Left lung (tissue), 4 donors: ENCODE measurements at regions not wholly inside any gene's neighbourhood (a gene's known extent, or its start where the extent isn't known, plus 50 kb on each side); places are given as distances from the start of the nearest gene placed in this dataset.
"Not testable (repeated sequence)": the region's sequence is repeated elsewhere in the genome, so short reads cannot be mapped to it uniquely, and the experiment has no call there.

Source experiments
- ATAC-seq: fragments of 200-7000 bp; cut with Tn5 transposase; one replicate; pipeline ENCODE4 v1.9.1; 2020; ENCODE audit warnings: moderate library complexity
- DNase-seq, 4 donors: peaks; one replicate each; pipeline ENCODE4 v3.0.0-alpha.2; 2013 to 2020
- H3K27ac ChIP-seq, 2 donors: fragments of 200-600 bp; sonication (generic) in 1 of 2; one replicate each; pipeline versions ENCODE4 v1.5.0 to v1.8.0; 2020 to 2021
- H3K27me3 ChIP-seq, 2 donors: fragments of 200-600 bp; sonication (generic) in 1 of 2; one replicate each; pipeline versions ENCODE4 v1.5.0 to v1.8.0; 2020 to 2021
- H3K36me3 ChIP-seq, 2 donors: fragments of 200-600 bp; sonication (generic) in 1 of 2; one replicate each; pipeline versions ENCODE4 v1.5.0 to v1.8.0; 2020 to 2021
- H3K4me1 ChIP-seq, 2 donors: fragments of 200-600 bp; one replicate each; pipeline ENCODE4 v1.8.0; 2021
- H3K4me3 ChIP-seq, 2 donors: fragments of 200-600 bp; sonication (generic) in 1 of 2; one replicate each; pipeline versions ENCODE4 v1.5.0 to v1.8.0; 2020 to 2021; ENCODE audit warnings: mild to moderate bottlenecking in 1 of 2
- H3K9me3 ChIP-seq, 2 donors: fragments of 200-600 bp; sonication (generic) in 1 of 2; one replicate each; pipeline versions ENCODE4 v1.5.0 to v1.8.0; 2020 to 2021
- CTCF ChIP-seq, 2 donors: fragments of 200-600 bp; sonication (generic) in 1 of 2; IDR thresholded peaks; one replicate each; pipeline versions ENCODE4 v1.5.0 to v1.8.0; 2021; ENCODE audit warnings: antibody characterized with exemption in 2 of 2
- intact Hi-C, 2 donors: fragments of 100-400 bp; cut with DNase I; formaldehyde crosslinking; loops; one replicate each; pipeline versions ENCODE4 v1.11.2 to v1.14.2; 2022
- donor health status: DM: no; HTN: yes; CAD: no.
- donor health status: DM: no; HTN: no; CAD: no.

GRCh38 chr12:10453-10852 is 56.1 kb upstream of the IQSEC3 start:
- H3K36me3 ChIP-seq, H3K27ac ChIP-seq, intact Hi-C loops, ATAC-seq, H3K9me3 ChIP-seq, H3K27me3 ChIP-seq, H3K4me3 ChIP-seq: not testable (repeated sequence)
- H3K4me1 ChIP-seq, result peaks cover 0 to 17% of the 10 kb centered on the region in 2 donors
- peak in 1 of 4 donors; percentile 79 for DNase-seq

- peak in 1 of 2 donors; percentile 26 for TF ChIP-seq CTCF (IDR thresholded peaks at IDR 0.05)
- Histone ChIP-seq H3K36me3 (peaks cover 0 to 13% of the 10 kb centered on the region in 2 donors), H3K4me1 (peaks cover 0 to 17% of the 10 kb centered on the region in 2 donors)
- ATAC-seq, H3K27me3 ChIP-seq, H3K9me3 ChIP-seq, H3K4me3 ChIP-seq, H3K27ac ChIP-seq, intact Hi-C loops: not testable (repeated sequence)
- DNase-seq, result peak in 1 of 4 donors; percentile 66
Observed at GRCh38 chr12:10879-11812, 55.4 kb upstream of the IQSEC3 start.

- intact Hi-C loops, H3K4me3 ChIP-seq, H3K9me3 ChIP-seq, H3K27ac ChIP-seq, ATAC-seq, H3K27me3 ChIP-seq: not testable (repeated sequence)
- DNase-seq, result peak in 1 of 4 donors; percentile 78
- Histone ChIP-seq H3K4me1 (peaks cover 0 to 17% of the 10 kb centered on the region in 2 donors), H3K36me3 (peaks cover 0 to 20% of the 10 kb centered on the region in 2 donors)
Observed at GRCh38 chr12:12306-12705, 54.3 kb upstream of the IQSEC3 start.

- Histone ChIP-seq H3K27ac (peak overlapping the region in 1 of 2 donors; percentile 40), H3K36me3 (peaks cover 0 to 26% of the 10 kb centered on the region in 2 donors), H3K4me1 (peaks cover 0 to 17% of the 10 kb centered on the region in 2 donors)
- H3K4me3 ChIP-seq, intact Hi-C loops, H3K27me3 ChIP-seq, ATAC-seq, H3K9me3 ChIP-seq: not testable (repeated sequence)
- peak in 1 of 4 donors; percentile 78 for DNase-seq
Observed at GRCh38 chr12:12725-13640, 53.6 kb upstream of the IQSEC3 start.

GRCh38 chr12:13841-14240 is 52.7 kb upstream of the IQSEC3 start:
- H3K27ac ChIP-seq, result peak overlapping the region; percentile 40 to 69
- ATAC-seq, H3K27me3 ChIP-seq, H3K9me3 ChIP-seq, H3K4me3 ChIP-seq, intact Hi-C loops: not testable (repeated sequence)
- peaks cover 0 to 17% of the 10 kb centered on the region in 2 donors for H3K4me1 ChIP-seq
- DNase-seq, result peak in 3 of 4 donors; percentile 59 to 65 (median 60)
- H3K36me3 ChIP-seq, result peaks cover 0 to 32% of the 10 kb centered on the region in 2 donors

GRCh38 chr12:14696-15095 is 51.9 kb upstream of the IQSEC3 start:
- Histone ChIP-seq H3K36me3 (peaks cover 0 to 34% of the 10 kb centered on the region in 2 donors), H3K4me1 (peaks cover 0 to 17% of the 10 kb centered on the region in 2 donors)
- H3K9me3 ChIP-seq, intact Hi-C loops, H3K27me3 ChIP-seq, ATAC-seq, H3K4me3 ChIP-seq, H3K27ac ChIP-seq: not testable (repeated sequence)
- DNase-seq, result peak in 1 of 4 donors; percentile 54

GRCh38 chr12:15381-15780 is 51.2 kb upstream of the IQSEC3 start:
- H3K4me3 ChIP-seq, ATAC-seq, H3K9me3 ChIP-seq, H3K27ac ChIP-seq, H3K27me3 ChIP-seq, intact Hi-C loops: not testable (repeated sequence)
- H3K36me3 ChIP-seq, result peaks cover 0 to 40% of the 10 kb centered on the region in 2 donors
- DNase-seq, result peak in 1 of 4 donors; percentile 15
- peaks cover 0 to 17% of the 10 kb centered on the region in 2 donors for H3K4me1 ChIP-seq

GRCh38 chr12:16019-16418 is 50.5 kb upstream of the IQSEC3 start:
- H3K9me3 ChIP-seq, H3K27me3 ChIP-seq, H3K4me3 ChIP-seq, H3K27ac ChIP-seq, ATAC-seq, intact Hi-C loops: not testable (repeated sequence)
- H3K4me1 ChIP-seq, result peaks cover 0 to 17% of the 10 kb centered on the region in 2 donors
- peak in 1 of 4 donors; percentile 42 for DNase-seq
- peaks cover 0 to 46% of the 10 kb centered on the region in 2 donors for H3K36me3 ChIP-seq

- H3K4me3 ChIP-seq, ATAC-seq, intact Hi-C loops, H3K9me3 ChIP-seq, H3K27ac ChIP-seq, H3K27me3 ChIP-seq: not testable (repeated sequence)
- H3K4me1 ChIP-seq, result peaks cover 0 to 22% of the 10 kb centered on the region in 2 donors
- peaks cover 0 to 51% of the 10 kb centered on the region in 2 donors for H3K36me3 ChIP-seq
- peak in 1 of 4 donors; percentile 52 for DNase-seq
Observed at GRCh38 chr12:16541-16940, 50.0 kb upstream of the IQSEC3 start.
